ENCODE measurements at regions not wholly inside any gene's neighbourhood (a gene's known extent, or its start where the extent isn't known, plus 50 kb on each side); places are given as distances from the start of the nearest gene placed in this dataset.

- H3K36me3 Mint-ChIP-seq (ENCODE audit: low read depth), result no peaks in the 10 kb centered on the region
- H3K27ac Mint-ChIP-seq, result no peak overlapping the region
- peaks cover 24% of the 10 kb centered on the region for H3K27me3 Mint-ChIP-seq
- CTCF ChIA-PET, result no interaction called here
- H3K4me3 Mint-ChIP-seq, result no peak overlapping the region
- Histone ChIP-seq H3K27ac (ENCODE audit: low read depth in 1 of 2, low read length in 2 of 2) (no peak overlapping the region), H3K9me3 (ENCODE audit: control insufficient read depth in 1 of 2, insufficient read depth in 1 of 2, low read length in 2 of 2) (no peaks in the 10 kb centered on the region), H3K4me3 (ENCODE audit: low read length) (no peak overlapping the region), H3K27me3 (ENCODE audit: control insufficient read depth in 1 of 2, insufficient read depth in 2 of 2, low read length in 2 of 2) (peaks cover 0 to 20% of the 10 kb centered on the region in 2 experiments), H3K36me3 (ENCODE audit: insufficient read depth, low read length) (no peaks in the 10 kb centered on the region), H3K4me1 (ENCODE audit: insufficient read depth, low read length) (no peaks in the 10 kb centered on the region)
- TF ChIP-seq CTCF (IDR thresholded peaks at IDR 0.05), result no peak
- POLR2A ChIA-PET, result no interaction called here
- no peaks in the 10 kb centered on the region for H3K9me3 Mint-ChIP-seq
- no peaks in the 10 kb centered on the region for H3K4me1 Mint-ChIP-seq (ENCODE audit: low read depth)
- intact Hi-C loops (cut with DNase I, micrococcal nuclease), result no loop called here
- DNase-seq, result no peak
- no peak for ATAC-seq (ENCODE audit: poor library complexity)
Observed at GRCh38 chr15:45794712-45795439, 160.0 kb downstream of the SQOR start.

GRCh38 chr15:45795440-45796069, 160.7 kb downstream of the SQOR start:
- Mint-ChIP-seq H3K4me3 (no peak overlapping the region), H3K4me1 (ENCODE audit: low read depth) (no peaks in the 10 kb centered on the region), H3K36me3 (ENCODE audit: low read depth) (no peaks in the 10 kb centered on the region), H3K9me3 (no peaks in the 10 kb centered on the region), H3K27me3 (peaks cover 18% of the 10 kb centered on the region), H3K27ac (no peak overlapping the region)
- ChIA-PET CTCF (no interaction called here), POLR2A (no interaction called here)
- Histone ChIP-seq H3K4me3 (ENCODE audit: low read length) (no peak overlapping the region), H3K9me3 (ENCODE audit: control insufficient read depth in 1 of 2, insufficient read depth in 1 of 2, low read length in 2 of 2) (no peaks in the 10 kb centered on the region), H3K36me3 (ENCODE audit: insufficient read depth, low read length) (no peaks in the 10 kb centered on the region), H3K4me1 (ENCODE audit: insufficient read depth, low read length) (no peaks in the 10 kb centered on the region), H3K27me3 (ENCODE audit: control insufficient read depth in 1 of 2, insufficient read depth in 2 of 2, low read length in 2 of 2) (peaks cover 0 to 20% of the 10 kb centered on the region in 2 experiments), H3K27ac (ENCODE audit: low read depth in 1 of 2, low read length in 2 of 2) (no peak overlapping the region)
- ATAC-seq (ENCODE audit: poor library complexity) (no peak), DNase-seq (peak in 2 of 14 experiments; percentile 7 to 10)
- TF ChIP-seq CTCF (IDR thresholded peaks at IDR 0.05), result no peak
- intact Hi-C loops (cut with DNase I, micrococcal nuclease), result no loop called here

GRCh38 chr15:45796433-45796832, 161.6 kb downstream of the SQOR start:
- Mint-ChIP-seq H3K9me3 (no peaks in the 10 kb centered on the region), H3K36me3 (ENCODE audit: low read depth) (no peaks in the 10 kb centered on the region), H3K4me3 (no peak overlapping the region), H3K4me1 (ENCODE audit: low read depth) (no peaks in the 10 kb centered on the region), H3K27ac (no peak overlapping the region), H3K27me3 (peaks cover 17% of the 10 kb centered on the region)
- Histone ChIP-seq H3K4me3 (ENCODE audit: low read length) (no peak overlapping the region), H3K36me3 (ENCODE audit: insufficient read depth, low read length) (no peaks in the 10 kb centered on the region), H3K9me3 (ENCODE audit: control insufficient read depth in 1 of 2, insufficient read depth in 1 of 2, low read length in 2 of 2) (no peaks in the 10 kb centered on the region), H3K27me3 (ENCODE audit: control insufficient read depth in 1 of 2, insufficient read depth in 2 of 2, low read length in 2 of 2) (peaks cover 0 to 20% of the 10 kb centered on the region in 2 experiments), H3K27ac (ENCODE audit: low read depth in 1 of 2, low read length in 2 of 2) (no peak overlapping the region), H3K4me1 (ENCODE audit: insufficient read depth, low read length) (no peaks in the 10 kb centered on the region)
- no peak for TF ChIP-seq CTCF (IDR thresholded peaks at IDR 0.05)
- no peak for ATAC-seq (ENCODE audit: poor library complexity)
- DNase-seq, result no peak
- CTCF ChIA-PET, result no interaction called here
- POLR2A ChIA-PET, result no interaction called here
- intact Hi-C loops (cut with DNase I, micrococcal nuclease), result no loop called here

Measured in CD4-positive, alpha-beta T cell (primary cell).